ENCODE measurements at regions not wholly inside any gene's neighbourhood (a gene's known extent, or its start where the extent isn't known, plus 50 kb on each side); places are given as distances from the start of the nearest gene placed in this dataset.
A peak's percentile ranks its signal among the peaks of the same experiment; 100 is the strongest.
"Not testable (repeated sequence)": the region's sequence is repeated elsewhere in the genome, so short reads cannot be mapped to it uniquely, and the experiment has no call there.

GRCh38 chr12:131268571-131268970, 314.9 kb downstream of the ADGRD1 start:
- H3K4me3 ChIP-seq; in situ Hi-C loops (cut with MboI; ENCODE audit: low pct_unique_long_range_greater_than_20kb in 2 of 9, low sequenced_read_pairs in 9 of 9, unreplicated experiment in 9 of 9); H3K27ac ChIP-seq: not testable (repeated sequence)
- WGBS, 10 experiments = no CpG with 5 or more reads among the region's 4 CpGs
- H3K4me1 ChIP-seq (replicated peaks in 1 of 2) = peaks cover 20 to 25% of the 10 kb centered on the region in 2 donors
- peak in 6 of 8 experiments; percentile 0 to 40 (median 16) for ATAC-seq (replicated peaks in 6 of 8)

DNA sequence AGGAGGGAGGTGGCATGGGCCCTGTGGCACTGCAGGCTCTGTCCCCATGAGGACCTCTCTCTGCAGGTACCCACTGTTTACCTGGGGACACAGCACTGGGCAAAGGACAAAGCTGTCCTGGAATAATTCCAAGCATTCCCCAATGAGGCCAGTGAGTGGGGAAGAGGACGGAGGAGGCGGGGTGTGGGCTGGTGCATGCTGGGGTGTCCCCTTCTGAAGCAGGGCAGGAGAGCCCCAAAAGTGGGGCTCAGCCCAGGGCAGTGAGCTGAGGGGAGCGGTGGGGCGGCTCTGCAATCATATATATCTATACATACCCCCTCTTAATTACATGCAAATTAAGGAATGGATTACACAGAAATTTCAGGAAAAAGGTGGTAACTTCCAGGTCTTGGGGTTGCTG, 315.8 kb downstream of the ADGRD1 start:
- in situ Hi-C loops (cut with MboI; ENCODE audit: low pct_unique_long_range_greater_than_20kb in 2 of 9, low sequenced_read_pairs in 9 of 9, unreplicated experiment in 9 of 9) = no loop called here
- WGBS, 10 experiments = 80% methylated on average over 1 of the region's 4 CpGs; no CpG with 5 or more reads in 9 of the 10 experiments
- Histone ChIP-seq H3K27ac (no peak overlapping the region), H3K4me3 (no peak overlapping the region), H3K4me1 (replicated peaks in 1 of 2) (peaks cover 26 to 35% of the 10 kb centered on the region in 2 donors)
- no peak for ATAC-seq (replicated peaks in 6 of 8)

GRCh38 chr12:131269977-131270376, 316.3 kb downstream of the ADGRD1 start:
- peak in 6 of 8 experiments; percentile 29 to 84 (median 66) for ATAC-seq (replicated peaks in 6 of 8)
- H3K27ac ChIP-seq; in situ Hi-C loops (cut with MboI; ENCODE audit: low pct_unique_long_range_greater_than_20kb in 2 of 9, low sequenced_read_pairs in 9 of 9, unreplicated experiment in 9 of 9); H3K4me3 ChIP-seq: not testable (repeated sequence)
- WGBS, 10 experiments = 33% methylated on average over 1 of the region's 4 CpGs; no CpG with 5 or more reads in 9 of the 10 experiments
- H3K4me1 ChIP-seq (replicated peaks in 1 of 2) = peaks cover 30 to 39% of the 10 kb centered on the region in 2 donors

- in situ Hi-C loops (cut with MboI; ENCODE audit: low pct_unique_long_range_greater_than_20kb in 2 of 9, low sequenced_read_pairs in 9 of 9, unreplicated experiment in 9 of 9) = no loop called here
- Histone ChIP-seq H3K4me1 (replicated peaks in 1 of 2) (peaks cover 31 to 43% of the 10 kb centered on the region in 2 donors), H3K4me3 (no peak overlapping the region), H3K27ac (no peak overlapping the region)
- ATAC-seq (replicated peaks in 6 of 8) = no peak
These were observed 318.0 kb downstream of the ADGRD1 start for GRCh38 chr12:131271724-131272123.

- peak overlapping the region; percentile 15 to 74 for H3K27ac ChIP-seq
These were observed 318.6 kb downstream of the ADGRD1 start for GRCh38 chr12:131272283-131272814.

GRCh38 chr12:131273291-131273845, 319.7 kb downstream of the ADGRD1 start:
- Histone ChIP-seq H3K27ac (no peak overlapping the region), H3K4me3 (no peak overlapping the region), H3K4me1 (replicated peaks in 1 of 2) (peaks cover 26 to 38% of the 10 kb centered on the region in 2 donors)
- in situ Hi-C loops (cut with MboI; ENCODE audit: low pct_unique_long_range_greater_than_20kb in 2 of 9, low sequenced_read_pairs in 9 of 9, unreplicated experiment in 9 of 9) = no loop called here
- no peak for ATAC-seq (replicated peaks in 6 of 8)
- WGBS, 10 experiments = 40 to 80% (median 55%) methylated on average over 1 to 4 of the region's 11 CpGs; no CpG with 5 or more reads in 6 of the 10 experiments

More at GRCh38 chr12:131272283-131272814, 318.6 kb downstream of the ADGRD1 start:
- in situ Hi-C loops (cut with MboI; ENCODE audit: low pct_unique_long_range_greater_than_20kb in 2 of 9, low sequenced_read_pairs in 9 of 9, unreplicated experiment in 9 of 9); H3K4me3 ChIP-seq: not testable (repeated sequence)
- WGBS, 10 experiments = 42 to 64% methylated on average over 2 to 3 of the region's 8 CpGs; no CpG with 5 or more reads in 8 of the 10 experiments
- peaks cover 31 to 39% of the 10 kb centered on the region in 2 donors for H3K4me1 ChIP-seq (replicated peaks in 1 of 2)
- peak in 5 of 8 experiments; percentile 8 to 79 (median 48) for ATAC-seq (replicated peaks in 6 of 8)

GRCh38 chr12:131274061-131274460, 320.4 kb downstream of the ADGRD1 start:
- 83 to 93% methylated on average over 3 to 7 of the region's 12 CpGs; no CpG with 5 or more reads in 8 of the 10 experiments for WGBS, 10 experiments
- ATAC-seq (replicated peaks in 6 of 8) = no peak

DNA sequence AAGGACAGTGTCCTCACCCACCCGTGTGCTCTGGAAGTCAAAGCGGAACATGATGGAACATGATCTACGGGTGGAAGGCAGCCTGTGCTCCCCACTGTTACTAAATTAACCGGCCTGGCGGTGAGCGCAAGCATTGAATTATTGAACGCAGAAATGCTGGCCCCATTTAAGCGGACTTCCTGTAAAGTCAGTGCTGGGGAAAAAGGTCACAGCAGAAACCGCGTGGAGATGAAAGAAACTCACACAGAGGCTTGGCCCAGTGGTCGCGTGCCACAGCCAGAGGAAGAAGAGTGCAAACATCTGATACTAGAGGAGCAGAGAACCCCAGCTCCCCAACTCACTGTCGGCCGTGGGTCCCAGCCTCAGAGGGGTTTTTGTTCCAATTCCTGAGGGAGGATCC, 321.2 kb downstream of the ADGRD1 start:
- peak in 3 of 8 experiments; percentile 43 to 44 (median 43) for ATAC-seq (replicated peaks in 6 of 8)

More at GRCh38 chr12:131274061-131274460, 320.4 kb downstream of the ADGRD1 start:
- Histone ChIP-seq H3K4me3 (no peak overlapping the region), H3K4me1 (replicated peaks in 1 of 2) (peaks cover 26 to 41% of the 10 kb centered on the region in 2 donors), H3K27ac (no peak overlapping the region)
- in situ Hi-C loops (cut with MboI; ENCODE audit: low pct_unique_long_range_greater_than_20kb in 2 of 9, low sequenced_read_pairs in 9 of 9, unreplicated experiment in 9 of 9) = no loop called here

DNA sequence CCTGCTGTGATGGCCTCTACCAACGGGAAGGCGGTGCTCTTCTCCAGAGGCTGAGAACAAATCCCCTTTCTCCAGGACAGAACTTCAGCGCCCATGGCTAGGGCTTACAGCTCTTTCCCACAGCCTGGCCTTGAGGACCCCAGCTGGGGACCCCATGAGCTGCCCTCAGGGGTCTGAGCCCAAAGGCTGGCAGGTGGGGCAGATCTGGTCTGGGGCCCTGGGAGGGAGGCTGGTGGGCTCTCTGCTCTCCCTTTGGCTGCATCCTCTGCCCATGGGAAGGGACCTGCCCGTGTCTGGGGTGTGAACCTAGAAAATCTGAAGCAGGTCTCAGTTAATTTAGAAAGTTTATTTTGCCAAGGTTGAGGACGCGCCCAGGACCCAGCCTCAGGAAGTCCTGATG, 322.1 kb downstream of the ADGRD1 start:
- in situ Hi-C loops (cut with MboI; ENCODE audit: low pct_unique_long_range_greater_than_20kb in 2 of 9, low sequenced_read_pairs in 9 of 9, unreplicated experiment in 9 of 9) = no loop called here
- 75 to 100% (median 93%) methylated on average over 1 to 4 of the region's 6 CpGs; no CpG with 5 or more reads in 5 of the 10 experiments for WGBS, 10 experiments
- Histone ChIP-seq H3K4me3 (no peak overlapping the region), H3K27ac (peak overlapping the region in 1 of 2 donors; percentile 58), H3K4me1 (replicated peaks in 1 of 2) (peaks cover 31 to 48% of the 10 kb centered on the region in 2 donors)
- no peak for ATAC-seq (replicated peaks in 6 of 8)

More for the DNA sequence above, 321.2 kb downstream of the ADGRD1 start:
- Histone ChIP-seq H3K4me1 (replicated peaks in 1 of 2) (peaks cover 27 to 47% of the 10 kb centered on the region in 2 donors), H3K27ac (peak overlapping the region in 1 of 2 donors; percentile 58), H3K4me3 (no peak overlapping the region)
- WGBS, 10 experiments = 20 to 100% (median 78%) methylated on average over 1 to 11 of the region's 14 CpGs; no CpG with 5 or more reads in 1 of the 10 experiments
- in situ Hi-C loops (cut with MboI; ENCODE audit: low pct_unique_long_range_greater_than_20kb in 2 of 9, low sequenced_read_pairs in 9 of 9, unreplicated experiment in 9 of 9) = no loop called here

DNA sequence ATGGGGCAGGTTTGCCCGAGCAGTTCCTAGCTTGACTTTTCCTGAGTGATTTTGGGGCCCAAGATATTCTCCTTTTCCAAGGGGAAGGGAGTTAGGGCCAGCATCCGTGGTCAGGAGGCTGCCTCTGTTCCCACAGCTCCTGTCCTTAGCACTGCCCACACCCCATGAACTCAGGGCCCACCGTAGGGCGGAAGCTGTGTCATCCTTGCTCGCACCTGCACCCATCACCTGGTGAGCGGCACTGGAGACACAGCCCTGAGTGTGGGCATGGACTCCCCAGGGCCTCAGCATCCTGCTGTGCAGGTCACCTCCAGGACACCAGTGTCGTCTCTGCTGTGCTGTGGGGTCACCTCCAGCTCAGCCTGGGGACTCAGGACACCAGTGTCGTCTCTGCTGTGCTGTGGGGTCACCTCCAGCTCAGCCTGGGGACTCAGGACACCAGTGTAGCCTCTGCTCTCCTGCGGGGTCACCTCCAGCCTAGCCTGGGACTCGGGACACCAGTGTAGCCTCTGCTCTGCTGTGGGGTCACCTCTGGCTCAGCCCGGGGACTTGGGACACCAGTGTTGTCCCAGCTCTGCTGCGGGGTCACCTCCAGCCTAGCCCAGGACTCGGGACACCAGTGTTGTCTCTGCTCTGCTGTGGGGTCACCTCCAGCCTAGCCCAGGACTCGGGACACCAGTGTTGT, 322.9 kb downstream of the ADGRD1 start:
- Histone ChIP-seq H3K4me1 (replicated peaks in 1 of 2) (peaks cover 31 to 48% of the 10 kb centered on the region in 2 donors), H3K27ac (no peak overlapping the region), H3K4me3 (no peak overlapping the region)
- in situ Hi-C loops (cut with MboI; ENCODE audit: low pct_unique_long_range_greater_than_20kb in 2 of 9, low sequenced_read_pairs in 9 of 9, unreplicated experiment in 9 of 9) = no loop called here
- ATAC-seq (replicated peaks in 6 of 8) = no peak
- WGBS, 10 experiments = 0 to 100% (median 80%) methylated on average over 1 to 3 of the region's 14 CpGs; no CpG with 5 or more reads in 3 of the 10 experiments

DNA sequence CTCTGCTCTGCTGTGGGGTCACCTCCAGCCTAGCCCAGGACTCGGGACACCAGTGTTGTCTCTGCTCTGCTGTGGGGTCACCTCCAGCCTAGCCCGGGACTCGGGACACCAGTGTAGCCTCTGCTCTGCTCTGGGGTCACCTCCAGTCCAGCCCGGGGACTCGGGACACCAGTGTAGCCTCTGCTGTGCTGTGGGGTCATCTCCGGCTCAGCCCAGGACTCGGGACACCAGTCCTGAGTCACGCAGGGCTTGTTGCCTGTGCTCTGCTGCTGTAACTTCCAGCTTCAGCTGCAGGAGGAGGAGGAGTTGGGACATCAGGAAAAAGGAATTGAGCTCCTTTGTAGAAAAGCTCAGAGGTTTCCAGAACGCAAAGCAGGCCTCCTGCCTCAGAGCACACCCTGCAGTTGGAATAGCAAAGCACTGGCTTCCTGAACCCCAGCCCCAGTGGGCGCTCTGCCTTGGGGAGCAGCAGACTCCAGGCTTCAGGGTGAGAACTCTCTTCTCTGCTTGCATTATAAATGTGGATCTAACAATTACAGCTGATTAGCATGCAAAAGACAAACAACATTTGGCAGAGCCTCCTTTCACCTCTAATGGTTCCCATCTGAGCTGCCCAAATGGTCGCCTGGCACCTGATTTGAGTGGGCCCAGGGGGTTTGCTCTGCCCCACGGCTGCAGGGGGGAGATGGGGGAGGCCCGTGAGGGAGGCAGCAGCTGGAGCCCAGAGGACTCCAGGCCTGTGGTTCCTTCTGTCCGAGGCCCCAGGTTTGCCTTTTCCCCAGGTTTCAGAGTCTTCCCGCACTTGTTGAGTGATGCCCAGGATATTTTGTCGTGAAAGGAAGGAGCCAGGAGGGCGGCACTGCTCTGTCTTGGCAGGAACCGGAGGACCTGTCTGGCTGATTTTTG, 323.7 kb downstream of the ADGRD1 start:
- in situ Hi-C loops (cut with MboI; ENCODE audit: low pct_unique_long_range_greater_than_20kb in 2 of 9, low sequenced_read_pairs in 9 of 9, unreplicated experiment in 9 of 9); H3K4me3 ChIP-seq; H3K27ac ChIP-seq: not testable (repeated sequence)
- WGBS, 10 experiments = 93% methylated on average over 3 of the region's 18 CpGs; no CpG with 5 or more reads in 9 of the 10 experiments
- peaks cover 25 to 43% of the 10 kb centered on the region in 2 donors for H3K4me1 ChIP-seq (replicated peaks in 1 of 2)
- peak in 7 of 8 experiments; percentile 20 to 66 (median 50) for ATAC-seq (replicated peaks in 6 of 8)

DNA sequence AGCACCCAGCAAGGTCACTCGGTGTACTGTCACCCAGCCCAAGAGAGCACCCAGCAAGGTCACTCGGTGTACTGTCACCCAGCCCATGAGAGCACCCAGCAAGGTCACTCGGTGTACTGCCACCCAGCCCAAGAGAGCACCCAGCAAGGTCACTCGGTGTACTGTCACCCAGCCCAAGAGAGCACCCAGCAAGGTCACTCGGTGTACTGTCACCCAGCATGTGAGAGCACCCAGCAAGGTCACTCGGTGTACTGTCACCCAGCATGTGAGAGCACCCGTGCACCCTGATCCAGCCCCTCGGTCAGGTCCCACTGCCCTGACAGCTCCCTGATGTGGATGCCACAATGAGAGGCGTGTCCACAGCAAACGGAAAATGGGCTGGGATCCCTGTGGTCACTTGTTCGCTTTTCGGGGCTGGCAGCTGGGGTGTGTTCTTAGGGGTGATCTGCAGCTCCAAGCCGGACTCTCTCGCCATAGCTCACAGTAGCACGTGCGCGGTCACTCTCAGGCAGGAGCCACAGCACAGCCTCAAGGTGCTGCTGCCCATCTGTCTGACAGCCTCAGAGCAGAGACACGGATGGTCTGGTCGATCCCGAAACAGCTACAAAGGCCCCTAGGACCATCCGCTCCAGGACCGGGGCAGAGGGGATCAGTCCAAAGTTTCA, 324.9 kb downstream of the ADGRD1 start:
- WGBS, 10 experiments = 0 to 88% (median 67%) methylated on average over 1 to 9 of the region's 22 CpGs; no CpG with 5 or more reads in 6 of the 10 experiments
- in situ Hi-C loops (cut with MboI; ENCODE audit: low pct_unique_long_range_greater_than_20kb in 2 of 9, low sequenced_read_pairs in 9 of 9, unreplicated experiment in 9 of 9); ATAC-seq (replicated peaks in 6 of 8): not testable (repeated sequence)

More for the DNA sequence above, 324.9 kb downstream of the ADGRD1 start:
- H3K4me1 ChIP-seq (replicated peaks in 1 of 2) = peaks cover 23 to 31% of the 10 kb centered on the region in 2 donors
- H3K27ac ChIP-seq, H3K4me3 ChIP-seq: not testable (repeated sequence)
